ENCODE measurements at regions not wholly inside any gene's neighbourhood (a gene's known extent, or its start where the extent isn't known, plus 50 kb on each side); places are given as distances from the start of the nearest gene placed in this dataset.

DNA sequence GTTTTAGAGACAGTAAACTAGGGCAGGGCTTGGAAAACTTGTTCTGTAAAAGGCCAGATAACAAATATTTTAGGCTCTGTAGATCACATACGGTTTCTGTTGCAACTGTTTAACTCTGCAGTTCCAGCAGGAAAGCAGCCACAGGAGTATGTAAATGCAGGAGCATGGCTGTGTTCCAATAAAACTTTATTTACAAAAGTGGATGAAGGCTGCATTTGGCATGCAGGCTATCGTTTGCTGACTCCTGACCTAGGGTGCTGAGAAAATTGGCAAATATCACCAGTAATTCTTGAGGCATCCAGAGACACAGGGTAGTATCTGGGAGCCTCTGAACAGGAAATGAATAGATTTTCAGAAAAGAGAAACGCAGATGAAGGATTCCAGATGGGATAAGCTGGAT, 274.0 kb downstream of the MAF start:
- TF ChIP-seq CTCF (IDR thresholded peaks at IDR 0.05; ENCODE audit: low read length) = no peak
- TF ChIP-seq EZH2phosphoT487 (IDR thresholded peaks at IDR 0.05; ENCODE audit: low read length) = no peak

All from MM.1S (cell line).